ENCODE measurements at regions not wholly inside any gene's neighbourhood (a gene's known extent, or its start where the extent isn't known, plus 50 kb on each side); places are given as distances from the start of the nearest gene placed in this dataset.

GRCh38 chr6:44021589-44022295, 105.5 kb downstream of the MRPL14 start:
- no peak for TF ChIP-seq SUZ12 (IDR thresholded peaks at IDR 0.05)
- no peak for TF ChIP-seq FOXM1 (IDR thresholded peaks at IDR 0.05; ENCODE audit: borderline replicate concordance)
- no peak for TF ChIP-seq BHLHE40 (IDR thresholded peaks at IDR 0.05; ENCODE audit: borderline replicate concordance)
- TF ChIP-seq, protein P1, sequence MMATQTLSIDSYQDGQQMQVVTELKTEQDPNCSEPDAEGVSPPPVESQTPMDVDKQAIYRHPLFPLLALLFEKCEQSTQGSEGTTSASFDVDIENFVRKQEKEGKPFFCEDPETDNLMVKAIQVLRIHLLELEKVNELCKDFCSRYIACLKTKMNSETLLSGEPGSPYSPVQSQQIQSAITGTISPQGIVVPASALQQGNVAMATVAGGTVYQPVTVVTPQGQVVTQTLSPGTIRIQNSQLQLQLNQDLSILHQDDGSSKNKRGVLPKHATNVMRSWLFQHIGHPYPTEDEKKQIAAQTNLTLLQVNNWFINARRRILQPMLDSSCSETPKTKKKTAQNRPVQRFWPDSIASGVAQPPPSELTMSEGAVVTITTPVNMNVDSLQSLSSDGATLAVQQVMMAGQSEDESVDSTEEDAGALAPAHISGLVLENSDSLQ (IDR thresholded peaks at IDR 0.05): no peak
- TF ChIP-seq SP1 (IDR thresholded peaks at IDR 0.05): no peak
- TF ChIP-seq ELF4 (IDR thresholded peaks at IDR 0.05): no peak
- TF ChIP-seq HDGF (IDR thresholded peaks at IDR 0.05; ENCODE audit: borderline replicate concordance): no peak
